Right lobe of liver (tissue), 4 donors: ENCODE measurements at regions not wholly inside any gene's neighbourhood (a gene's known extent, or its start where the extent isn't known, plus 50 kb on each side); places are given as distances from the start of the nearest gene placed in this dataset.

Experiments used
- POLR2A ChIP-seq: fragments of 450-650 bp; IDR thresholded peaks from one replicate; pipeline ENCODE4 v1.6.1; 2017; ENCODE audit warnings: antibody characterized with exemption, mild to moderate bottlenecking
- TF ChIP-seq, protein P1 (sequence below), 4 donors: fragments of 200-600 bp in 3 of 4; fragments of 450-650 bp in 1 of 4; IDR thresholded peaks; one replicate each; pipeline versions ENCODE4 v1.5.1 to v1.8.0; 2016 to 2022; ENCODE audit warnings: antibody characterized with exemption in 4 of 4, mild to moderate bottlenecking in 2 of 4
- donor health status: DM: no; HTN: no; CAD: no.
- donor health status: DM: no; HTN: no; CAD: no.
- donor health status: DM: no; HTN: yes; CAD: no.

GRCh38 chr1:239247285-239247684, 139.1 kb upstream of the CHRM3 start:
- TF ChIP-seq POLR2A = no peak
- TF ChIP-seq, protein P1, sequence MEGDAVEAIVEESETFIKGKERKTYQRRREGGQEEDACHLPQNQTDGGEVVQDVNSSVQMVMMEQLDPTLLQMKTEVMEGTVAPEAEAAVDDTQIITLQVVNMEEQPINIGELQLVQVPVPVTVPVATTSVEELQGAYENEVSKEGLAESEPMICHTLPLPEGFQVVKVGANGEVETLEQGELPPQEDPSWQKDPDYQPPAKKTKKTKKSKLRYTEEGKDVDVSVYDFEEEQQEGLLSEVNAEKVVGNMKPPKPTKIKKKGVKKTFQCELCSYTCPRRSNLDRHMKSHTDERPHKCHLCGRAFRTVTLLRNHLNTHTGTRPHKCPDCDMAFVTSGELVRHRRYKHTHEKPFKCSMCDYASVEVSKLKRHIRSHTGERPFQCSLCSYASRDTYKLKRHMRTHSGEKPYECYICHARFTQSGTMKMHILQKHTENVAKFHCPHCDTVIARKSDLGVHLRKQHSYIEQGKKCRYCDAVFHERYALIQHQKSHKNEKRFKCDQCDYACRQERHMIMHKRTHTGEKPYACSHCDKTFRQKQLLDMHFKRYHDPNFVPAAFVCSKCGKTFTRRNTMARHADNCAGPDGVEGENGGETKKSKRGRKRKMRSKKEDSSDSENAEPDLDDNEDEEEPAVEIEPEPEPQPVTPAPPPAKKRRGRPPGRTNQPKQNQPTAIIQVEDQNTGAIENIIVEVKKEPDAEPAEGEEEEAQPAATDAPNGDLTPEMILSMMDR (IDR thresholded peaks at IDR 0.05) = no peak
